SU-DHL-6 (cell line): ENCODE measurements at regions not wholly inside any gene's neighbourhood (a gene's known extent, or its start where the extent isn't known, plus 50 kb on each side); places are given as distances from the start of the nearest gene placed in this dataset.

Source experiments
- H2AFZ ChIP-seq: fragments of 200-600 bp; sonication (generic); 2 replicates; pipeline ENCODE4 v1.6.1; 2014; ENCODE audit warnings: low read depth, mild to moderate bottlenecking, moderate library complexity, mixed read lengths, antibody characterized with exemption, low read length; ENCODE audit not compliant: severe bottlenecking
- H3F3A ChIP-seq: fragments of 200-600 bp; shearing (Covaris generic); 2 replicates; pipeline ENCODE4 v1.6.0; 2016; ENCODE audit warnings: antibody characterized with exemption, mild to moderate bottlenecking; ENCODE audit not compliant: insufficient read depth
- H3K27ac ChIP-seq: fragments of 200-600 bp; sonication (generic); 2 replicates; pipeline ENCODE4 v1.5.1; 2016; ENCODE audit warnings: low read depth, mild to moderate bottlenecking, low read length, moderate library complexity, mixed read lengths
- H3K27me3 ChIP-seq: fragments of 200-600 bp; sonication (generic), shearing (Covaris generic); 2 replicates; pipeline ENCODE4 v1.6.0; 2014; ENCODE audit warnings: mild to moderate bottlenecking, low read length
- H3K36me3 ChIP-seq: fragments of 200-600 bp; sonication (generic); 2 replicates; pipeline ENCODE4 v1.6.1; 2014; ENCODE audit warnings: mild to moderate bottlenecking, low read length, mixed read lengths
- H3K4me2 ChIP-seq: fragments of 300-600, 200-600 bp; shearing (Covaris generic), sonication (generic); 2 replicates; pipeline ENCODE4 v1.6.0; 2014; ENCODE audit warnings: low read length, low read depth, mild to moderate bottlenecking; ENCODE audit not compliant: poor library complexity, severe bottlenecking
- H3K4me3 ChIP-seq: fragments of 200-600 bp; sonication (generic); 2 replicates; pipeline ENCODE4 v1.5.1; 2014; ENCODE audit warnings: antibody characterized with exemption, low read length, mild to moderate bottlenecking, mixed read lengths; ENCODE audit not compliant: insufficient read depth, poor library complexity, severe bottlenecking
- H3K79me2 ChIP-seq: fragments of 200-600 bp; sonication (generic); 2 replicates; pipeline ENCODE4 v1.6.1; 2014; ENCODE audit warnings: mild to moderate bottlenecking, low read length, moderate library complexity; ENCODE audit not compliant: insufficient read depth
- H3K9ac ChIP-seq: fragments of 200-600 bp; sonication (generic); 2 replicates; pipeline ENCODE4 v1.7.0; 2014; ENCODE audit warnings: mild to moderate bottlenecking, low read length
- H3K9me2 ChIP-seq: fragments of 200-600 bp; sonication (generic); replicated peaks from 2 replicates; pipeline ENCODE4 v1.6.1; 2014; ENCODE audit warnings: low read length; ENCODE audit not compliant: insufficient read depth
- H3K9me3 ChIP-seq: fragments of 200-600 bp; sonication (generic); 2 replicates; pipeline ENCODE4 v1.6.1; 2014; ENCODE audit warnings: low read length, mixed read lengths; ENCODE audit not compliant: insufficient read depth
- H4K20me1 ChIP-seq: fragments of 200-600 bp; sonication (generic); 2 replicates; pipeline ENCODE4 v1.6.1; 2014; ENCODE audit warnings: low read depth, mild to moderate bottlenecking, antibody characterized with exemption, low read length, moderate library complexity, mixed read lengths
- CTCF ChIP-seq: fragments of 200-600 bp; sonication (generic); IDR thresholded peaks from one replicate; pipeline ENCODE4 v1.5.1; 2017; ENCODE audit warnings: antibody characterized with exemption, mild to moderate bottlenecking, low read length, moderate library complexity; ENCODE audit not compliant: insufficient read depth, poor library complexity, severe bottlenecking
- EZH2phosphoT487 ChIP-seq: fragments of 200-600 bp; sonication (generic), shearing (Covaris generic); conservative IDR thresholded peaks from 2 replicates; pipeline ENCODE4 v1.6.1; 2018; ENCODE audit warnings: mild to moderate bottlenecking, antibody characterized with exemption, low read length, moderate library complexity, mixed read lengths

GRCh38 chr1:30515755-30516484 lies 207.5 kb downstream of the MATN1 start:
- TF ChIP-seq CTCF (no peak), EZH2phosphoT487 (no peak)
- no peak overlapping the region for H3K4me3 ChIP-seq

DNA sequence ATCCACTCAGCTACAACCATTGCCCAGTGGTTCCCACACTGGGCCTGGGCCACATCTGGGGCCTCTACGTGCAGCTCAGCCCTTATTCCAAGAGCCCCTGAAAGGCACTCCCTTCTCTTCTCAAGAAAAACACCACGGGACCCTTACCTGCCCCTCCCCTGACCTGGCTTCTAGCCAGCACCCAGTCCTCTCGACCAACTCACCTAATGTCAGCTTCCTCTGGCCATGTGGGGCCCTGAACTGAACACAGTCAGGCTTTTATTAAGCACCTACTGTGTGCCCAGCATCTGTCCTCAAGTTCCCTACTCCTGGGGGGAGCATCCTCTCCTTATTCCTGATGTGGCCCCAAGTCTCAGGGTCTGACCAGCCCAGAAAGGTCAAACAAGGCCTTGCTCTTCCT lies 208.4 kb downstream of the MATN1 start:
- Histone ChIP-seq H3K9me3 (no peaks in the 10 kb centered on the region), H3K27me3 (no peaks in the 10 kb centered on the region), H2AFZ (no peak overlapping the region), H3K36me3 (no peaks in the 10 kb centered on the region), H3K4me3 (no peak overlapping the region), H4K20me1 (no peaks in the 10 kb centered on the region), H3K27ac (no peak overlapping the region), H3K9ac (no peak overlapping the region), H3F3A (no peaks in the 10 kb centered on the region), H3K9me2 (no peaks in the 10 kb centered on the region), H3K4me2 (no peak overlapping the region), H3K79me2 (no peaks in the 10 kb centered on the region)
- no peak for TF ChIP-seq EZH2phosphoT487
- no peak for TF ChIP-seq CTCF

More at GRCh38 chr1:30515755-30516484, 207.5 kb downstream of the MATN1 start:
- Histone ChIP-seq H4K20me1 (no peaks in the 10 kb centered on the region), H3K9me2 (no peaks in the 10 kb centered on the region), H3K36me3 (no peaks in the 10 kb centered on the region), H3K27ac (no peak overlapping the region), H2AFZ (no peak overlapping the region), H3K27me3 (no peaks in the 10 kb centered on the region), H3F3A (no peaks in the 10 kb centered on the region), H3K9ac (no peak overlapping the region), H3K9me3 (no peaks in the 10 kb centered on the region), H3K4me2 (no peak overlapping the region), H3K79me2 (no peaks in the 10 kb centered on the region)

- Histone ChIP-seq H3K4me2 (no peak overlapping the region), H4K20me1 (no peaks in the 10 kb centered on the region), H3F3A (no peaks in the 10 kb centered on the region), H3K9me2 (no peaks in the 10 kb centered on the region), H3K4me3 (no peak overlapping the region), H3K36me3 (no peaks in the 10 kb centered on the region), H2AFZ (no peak overlapping the region), H3K27me3 (no peaks in the 10 kb centered on the region), H3K9ac (no peak overlapping the region), H3K27ac (no peak overlapping the region), H3K79me2 (no peaks in the 10 kb centered on the region), H3K9me3 (no peaks in the 10 kb centered on the region)
- TF ChIP-seq EZH2phosphoT487, result no peak
- no peak for TF ChIP-seq CTCF
Observed at GRCh38 chr1:30514137-30514654, 209.2 kb downstream of the MATN1 start.
